ENCODE measurements at regions not wholly inside any gene's neighbourhood (a gene's known extent, or its start where the extent isn't known, plus 50 kb on each side); places are given as distances from the start of the nearest gene placed in this dataset.

DNA sequence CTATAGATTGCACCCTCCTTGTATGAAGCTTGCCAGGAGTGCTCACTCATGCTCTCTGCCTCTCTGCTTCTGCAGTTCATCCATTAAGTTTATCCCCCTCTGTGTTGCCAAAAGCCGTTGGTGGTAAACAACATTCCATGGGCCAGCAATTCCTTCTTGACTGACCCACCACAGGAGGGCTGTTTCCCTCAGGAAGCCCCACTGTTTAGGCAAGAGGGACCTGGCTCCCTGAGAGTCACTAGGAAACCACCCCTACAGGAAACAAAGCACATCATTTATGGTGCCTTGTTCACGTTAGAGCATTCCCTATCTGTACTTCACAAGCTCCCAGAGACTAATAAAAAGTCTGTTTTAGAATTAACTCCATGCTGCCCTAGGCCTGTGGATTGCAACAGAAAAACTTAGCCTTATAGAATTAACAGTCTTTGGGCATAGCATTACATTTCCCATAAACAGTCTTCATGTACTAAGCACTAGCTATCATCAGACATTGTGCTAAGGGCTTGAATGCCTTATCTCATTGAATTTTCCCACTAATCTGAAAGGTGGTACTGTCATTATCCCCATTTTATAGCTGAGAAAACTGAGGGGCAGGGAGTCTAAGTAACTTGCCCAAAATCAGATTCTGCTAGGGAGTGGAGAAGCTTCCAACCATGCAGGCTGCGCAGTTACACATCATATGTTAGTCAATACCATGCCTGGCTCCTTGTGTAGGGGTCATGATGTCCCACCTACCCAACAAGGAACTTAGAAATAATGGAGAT, 149.9 kb downstream of the SHQ1 start:
- DNase-seq (ENCODE audit: low read depth in 4 of 4, low spot score in 1 of 4), result no peak

- no peak for DNase-seq (ENCODE audit: low read depth in 4 of 4, low spot score in 1 of 4)
Measured at GRCh38 chr3:72697717-72698116, 150.5 kb downstream of the SHQ1 start.

GRCh38 chr3:72696815-72697214, 151.4 kb downstream of the SHQ1 start:
- no peak for DNase-seq (ENCODE audit: low read depth in 4 of 4, low spot score in 1 of 4)

DNA sequence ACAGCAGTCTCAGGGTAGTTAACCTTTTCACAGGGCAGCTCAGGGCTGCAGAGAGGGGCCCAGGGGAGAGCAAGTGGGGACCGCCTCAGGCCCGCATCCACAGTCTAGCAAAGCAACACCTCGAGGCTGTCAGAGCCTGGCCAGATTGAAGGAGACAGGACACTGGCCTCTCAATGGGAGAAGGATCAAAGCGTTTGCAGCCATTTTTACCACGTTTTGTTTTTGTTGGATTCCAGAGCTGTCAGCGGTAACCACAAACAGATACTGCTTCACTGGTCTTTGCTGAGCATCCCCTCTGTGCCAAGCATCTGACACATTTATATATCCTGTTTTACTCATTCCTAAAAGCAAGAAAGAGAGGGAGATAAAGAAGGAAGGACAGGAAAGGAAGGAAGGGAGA, 153.8 kb downstream of the SHQ1 start:
- DNase-seq (ENCODE audit: low read depth in 4 of 4, low spot score in 1 of 4), result no peak

DNA sequence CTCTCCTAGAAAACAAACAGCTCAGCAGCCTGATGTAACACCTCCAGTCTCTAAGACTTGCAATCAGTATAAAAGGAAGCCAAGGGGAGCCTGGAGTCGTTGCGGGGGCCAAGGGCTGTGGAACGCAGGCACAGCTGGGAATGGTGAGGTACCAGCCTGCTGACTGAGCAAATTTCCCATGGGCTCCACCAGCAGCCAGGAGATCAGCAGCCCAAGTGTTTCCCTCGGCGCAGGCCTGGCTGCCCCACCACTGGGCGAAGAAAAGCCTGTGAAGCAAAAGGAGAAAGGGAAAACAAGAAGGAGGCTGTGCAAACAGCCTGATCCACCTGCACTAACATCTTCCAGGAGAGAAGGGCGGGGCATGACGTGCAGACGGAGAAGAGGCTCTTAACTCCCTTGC, 155.3 kb downstream of the SHQ1 start:
- DNase-seq (ENCODE audit: low read depth in 4 of 4, low spot score in 1 of 4), result no peak

GRCh38 chr3:72690629-72691028, 157.6 kb downstream of the SHQ1 start:
- no peak for DNase-seq (ENCODE audit: low read depth in 4 of 4, low spot score in 1 of 4)

GRCh38 chr3:72682936-72683452, 165.3 kb downstream of the SHQ1 start:
- DNase-seq (ENCODE audit: low read depth in 4 of 4, low spot score in 1 of 4), result no peak

- DNase-seq (ENCODE audit: low read depth in 4 of 4, low spot score in 1 of 4), result no peak
Measured at GRCh38 chr3:72681598-72681997, 166.6 kb downstream of the SHQ1 start.

GRCh38 chr3:72680766-72681165, 167.5 kb downstream of the SHQ1 start:
- no peak for DNase-seq (ENCODE audit: low read depth in 4 of 4, low spot score in 1 of 4)

GRCh38 chr3:72679540-72680198, 168.6 kb downstream of the SHQ1 start:
- DNase-seq (ENCODE audit: low read depth in 4 of 4, low spot score in 1 of 4), result no peak

GRCh38 chr3:72678867-72679266, 169.4 kb downstream of the SHQ1 start:
- no peak for DNase-seq (ENCODE audit: low read depth in 4 of 4, low spot score in 1 of 4)

DNA sequence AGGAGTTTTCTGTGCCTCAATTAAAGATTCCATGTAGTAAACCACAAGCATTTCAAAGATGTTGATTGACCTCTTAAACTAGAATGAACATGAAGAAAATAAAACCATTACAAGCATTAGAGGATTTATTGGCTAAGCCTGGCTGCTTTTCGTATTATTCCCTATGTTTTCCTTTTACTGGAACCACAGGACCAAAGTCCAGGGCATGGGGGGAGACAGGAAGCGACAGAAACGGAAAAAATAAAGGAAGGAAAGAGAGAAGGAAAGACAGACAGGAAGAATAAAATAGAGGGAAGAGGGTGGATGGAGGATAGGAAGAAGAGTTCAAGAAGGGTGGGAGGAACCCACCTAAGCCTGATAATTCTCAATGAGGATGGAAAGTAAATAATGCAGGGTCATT, 169.9 kb downstream of the SHQ1 start:
- no peak for DNase-seq (ENCODE audit: low read depth in 4 of 4, low spot score in 1 of 4)

DNA sequence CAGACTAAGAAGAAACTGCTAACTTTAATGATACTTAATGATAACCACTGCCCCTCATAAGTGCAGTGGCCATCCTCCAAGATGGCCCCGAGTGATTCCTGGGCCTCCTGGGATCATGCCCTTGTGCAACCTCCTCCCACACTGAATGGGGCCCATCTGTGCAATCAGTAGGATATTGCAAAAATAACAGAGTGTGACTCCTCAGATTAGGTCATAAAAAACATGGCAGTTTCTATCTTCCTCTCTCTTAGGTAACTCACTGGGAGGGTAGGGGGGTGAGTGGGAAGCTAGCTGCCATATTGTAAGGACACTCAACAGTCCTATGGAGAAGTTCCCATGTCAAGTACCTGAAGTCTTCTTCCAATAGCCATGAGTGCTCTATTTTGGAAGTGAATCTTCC, 173.0 kb downstream of the SHQ1 start:
- no peak for DNase-seq (ENCODE audit: low read depth in 4 of 4, low spot score in 1 of 4)

GRCh38 chr3:72673011-72673771, 175.1 kb downstream of the SHQ1 start:
- no peak for DNase-seq (ENCODE audit: low read depth in 4 of 4, low spot score in 1 of 4)

- no peak for DNase-seq (ENCODE audit: low read depth in 4 of 4, low spot score in 1 of 4)
Measured at GRCh38 chr3:72669224-72669623, 179.0 kb downstream of the SHQ1 start.

GRCh38 chr3:72666447-72666755, 181.8 kb downstream of the SHQ1 start:
- no peak for DNase-seq (ENCODE audit: low read depth in 4 of 4, low spot score in 1 of 4)

GRCh38 chr3:72665701-72666446, 182.4 kb downstream of the SHQ1 start:
- DNase-seq (ENCODE audit: low read depth in 4 of 4, low spot score in 1 of 4), result peak; percentile 17 to 34 (median 26)

- no peak for DNase-seq (ENCODE audit: low read depth in 4 of 4, low spot score in 1 of 4)
Measured at GRCh38 chr3:72665103-72665502, 183.1 kb downstream of the SHQ1 start.

- no peak for DNase-seq (ENCODE audit: low read depth in 4 of 4, low spot score in 1 of 4)
Measured at GRCh38 chr3:72664184-72664975, 183.9 kb downstream of the SHQ1 start.

DNA sequence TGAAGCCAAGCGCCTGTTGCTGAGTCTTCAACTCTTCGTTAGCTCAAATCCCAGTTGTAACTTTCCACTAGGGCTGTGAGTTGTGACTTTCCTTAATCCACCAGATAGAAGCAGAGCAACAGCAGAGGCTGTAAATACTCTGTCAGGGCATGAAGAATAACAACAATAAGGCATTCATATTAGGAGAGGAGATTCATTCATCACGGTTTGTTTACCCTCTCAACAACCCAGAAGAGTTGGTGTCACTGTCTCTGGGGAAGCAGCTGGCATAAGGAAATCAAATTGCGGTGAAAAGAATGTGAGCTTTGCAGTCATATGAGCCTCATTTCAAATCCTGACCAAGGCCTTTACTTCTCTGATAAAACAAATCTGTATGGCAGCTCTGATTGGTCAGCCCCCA, 184.8 kb downstream of the SHQ1 start:
- DNase-seq (ENCODE audit: low read depth in 4 of 4, low spot score in 1 of 4), result no peak

DNA sequence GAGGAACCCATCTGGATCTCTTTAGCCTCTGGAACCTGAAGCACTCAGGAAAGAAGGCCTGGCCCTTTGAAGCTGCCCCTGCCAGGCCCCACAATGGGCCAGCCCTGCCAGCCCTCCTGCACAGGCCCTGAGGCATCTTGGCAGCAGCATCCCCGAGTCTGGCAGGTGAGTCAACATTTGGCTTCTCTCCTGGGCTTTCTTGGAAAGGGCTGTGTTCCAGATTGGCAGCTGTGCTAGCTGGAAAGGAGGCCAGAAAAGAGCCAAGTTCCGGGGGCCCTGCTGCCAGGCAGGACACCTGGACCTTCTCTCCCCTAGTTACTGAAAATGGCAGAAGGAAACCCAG, 187.2 kb downstream of the SHQ1 start:
- no peak for DNase-seq (ENCODE audit: low read depth in 4 of 4, low spot score in 1 of 4)
